NCI-H2029 treated with DMSO at 0.1 percent for 48 hours (cell line): ENCODE measurements at regions not wholly inside any gene's neighbourhood (a gene's known extent, or its start where the extent isn't known, plus 50 kb on each side); places are given as distances from the start of the nearest gene placed in this dataset.

Source experiments
- DNase-seq: peaks from one replicate; lab custom pipeline; 2025; lab: John Stamatoyannopoulos, UW

DNA sequence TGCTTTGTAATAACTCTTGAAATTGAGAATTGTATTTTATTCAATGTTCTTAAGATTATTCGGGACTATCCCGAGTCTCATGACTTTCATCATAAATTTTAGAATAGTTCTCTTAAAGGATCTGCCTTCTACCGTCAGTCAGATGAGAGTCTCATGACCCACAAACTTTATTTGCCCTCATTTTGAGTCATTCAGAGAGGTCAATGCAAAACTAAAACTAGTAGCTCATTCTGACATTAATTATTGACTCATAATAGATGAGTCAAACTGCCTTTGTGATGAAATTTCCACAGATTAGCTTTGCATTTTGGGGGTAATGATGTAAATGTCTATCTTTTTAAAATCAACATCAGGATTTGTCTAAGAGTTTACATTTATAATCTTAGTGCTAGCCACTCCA, 1527.3 kb downstream of the TECRL start:
- DNase-seq, result no peak

DNA sequence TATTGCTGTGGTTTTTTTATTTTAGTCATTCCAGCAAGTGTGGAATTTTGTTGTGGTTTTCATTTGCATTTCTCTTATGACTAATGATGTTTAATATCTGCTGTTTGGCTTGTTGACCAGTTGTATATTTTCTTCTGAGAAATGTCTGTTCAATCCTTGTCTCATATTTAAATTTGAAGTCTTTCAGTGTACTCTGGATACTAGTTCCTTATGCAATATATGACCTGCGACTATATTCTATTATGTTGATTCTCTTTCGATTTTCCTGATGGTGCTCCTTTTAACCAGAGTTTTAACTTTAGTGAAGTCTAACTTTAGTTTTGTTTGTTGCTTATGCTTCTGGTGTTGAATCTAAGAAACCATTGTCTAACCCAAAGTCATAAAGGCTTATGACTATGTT, 1528.0 kb downstream of the TECRL start:
- DNase-seq, result no peak

DNA sequence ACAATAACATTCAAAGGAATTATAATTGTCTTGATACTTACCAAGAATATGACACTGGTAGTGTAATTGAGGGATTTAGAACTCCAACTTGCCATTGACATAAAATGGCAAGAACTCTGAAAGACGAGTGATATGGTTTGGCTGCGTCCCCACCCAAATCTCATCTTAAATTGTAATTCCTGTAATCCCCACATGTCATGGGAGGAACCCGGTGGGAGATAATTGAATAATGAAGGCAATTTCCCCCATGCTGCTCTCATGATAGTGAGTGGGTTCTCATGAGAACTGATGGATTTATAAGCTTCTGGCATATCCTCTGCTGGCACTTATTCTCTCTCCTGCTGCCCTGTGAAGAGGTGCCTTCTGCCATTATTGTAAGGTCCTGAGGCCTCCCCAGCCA, 1536.4 kb downstream of the TECRL start:
- DNase-seq, result no peak

DNA sequence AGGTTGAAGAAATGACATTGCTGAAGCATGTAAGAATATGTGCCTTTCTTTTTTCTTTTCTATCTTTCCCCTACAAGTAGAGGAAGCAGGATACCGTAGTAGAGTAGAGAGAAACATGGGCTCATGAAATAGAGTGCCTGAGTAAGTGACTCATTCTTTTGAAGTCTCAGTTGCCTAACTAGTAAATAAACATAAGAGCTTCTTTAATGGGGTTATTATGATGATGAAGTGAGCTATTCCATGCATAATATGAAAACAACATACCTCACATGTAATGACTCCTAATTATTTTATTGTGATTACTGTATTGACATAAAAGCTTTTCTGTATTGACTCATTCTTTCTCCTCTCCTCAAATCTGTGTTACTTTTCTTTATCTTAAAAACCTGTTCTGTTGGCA, 1538.2 kb downstream of the TECRL start:
- DNase-seq, result no peak

DNA sequence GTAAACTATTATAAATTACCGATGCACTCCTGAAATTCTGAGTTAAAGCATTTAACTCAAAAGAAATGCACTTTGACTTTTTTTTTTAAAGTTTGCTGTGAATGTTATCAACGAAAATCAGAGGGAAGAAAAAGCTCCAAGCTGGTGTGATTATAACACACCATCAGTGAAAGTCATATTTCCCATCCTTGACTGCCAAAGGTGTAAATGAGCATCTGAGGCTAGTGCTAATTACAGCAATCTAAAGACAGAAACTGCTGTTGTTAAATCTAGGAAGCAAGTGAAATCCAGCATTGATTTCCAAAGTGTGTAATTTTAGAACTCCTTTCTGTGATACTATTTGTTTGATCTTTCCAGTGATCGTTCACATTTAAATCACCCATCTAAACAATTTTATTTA, 1538.8 kb downstream of the TECRL start:
- no peak for DNase-seq

DNA sequence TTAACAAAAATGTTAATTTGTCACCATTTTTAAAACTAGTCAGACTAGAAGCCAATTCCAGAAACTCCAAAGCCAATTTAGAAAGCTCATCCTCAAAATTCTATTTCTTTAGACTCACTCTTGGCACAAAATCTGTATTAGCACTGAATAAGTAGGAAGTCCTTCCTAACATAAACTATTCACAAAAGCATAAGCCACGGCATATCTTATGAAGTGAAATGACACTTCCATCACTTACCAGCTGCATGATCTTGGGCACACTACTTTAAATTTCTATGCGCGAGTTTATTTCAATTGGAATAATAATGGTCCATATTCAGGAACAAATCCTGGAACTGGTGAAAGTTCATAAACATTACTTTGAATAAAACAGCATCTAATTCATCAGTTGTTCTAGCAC, 1544.0 kb downstream of the TECRL start:
- DNase-seq, result no peak

DNA sequence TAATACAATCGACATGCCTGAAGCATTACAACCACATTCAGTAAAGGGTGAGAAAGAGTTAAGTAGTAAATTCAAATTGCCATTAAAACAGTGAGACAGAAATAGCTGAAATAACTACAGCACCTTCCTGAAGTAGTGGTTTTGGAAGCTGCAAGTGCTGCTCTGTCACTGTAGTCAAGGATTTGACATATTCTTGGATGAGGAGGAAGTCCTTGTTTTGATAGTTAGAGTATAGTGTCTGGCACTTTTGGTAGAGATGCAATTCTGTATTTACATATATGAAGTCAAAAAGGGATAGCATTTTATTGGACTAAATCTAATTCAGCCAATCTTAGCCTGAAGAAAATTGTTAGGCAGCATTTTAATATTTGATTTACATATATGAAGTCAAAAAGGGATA, 1559.6 kb downstream of the TECRL start:
- no peak for DNase-seq

DNA sequence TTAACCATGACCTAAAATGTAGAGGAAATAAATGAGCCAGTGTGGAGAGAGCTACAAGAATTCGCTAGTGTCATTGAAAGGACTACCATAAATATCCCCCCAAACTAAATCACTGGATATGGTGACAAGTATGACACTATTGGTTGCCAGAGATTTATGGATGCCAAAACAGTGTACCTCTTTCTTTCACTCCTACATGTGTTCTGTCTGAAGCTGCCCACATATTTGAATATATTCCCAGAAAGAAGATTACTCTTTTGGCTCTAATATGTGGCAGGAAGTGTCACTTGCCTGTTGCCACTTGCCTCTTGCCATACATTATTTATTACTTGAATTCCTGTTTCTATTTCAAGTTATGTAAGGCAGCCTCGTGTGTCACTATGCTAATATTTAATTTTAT, 1573.6 kb downstream of the TECRL start:
- no peak for DNase-seq

DNA sequence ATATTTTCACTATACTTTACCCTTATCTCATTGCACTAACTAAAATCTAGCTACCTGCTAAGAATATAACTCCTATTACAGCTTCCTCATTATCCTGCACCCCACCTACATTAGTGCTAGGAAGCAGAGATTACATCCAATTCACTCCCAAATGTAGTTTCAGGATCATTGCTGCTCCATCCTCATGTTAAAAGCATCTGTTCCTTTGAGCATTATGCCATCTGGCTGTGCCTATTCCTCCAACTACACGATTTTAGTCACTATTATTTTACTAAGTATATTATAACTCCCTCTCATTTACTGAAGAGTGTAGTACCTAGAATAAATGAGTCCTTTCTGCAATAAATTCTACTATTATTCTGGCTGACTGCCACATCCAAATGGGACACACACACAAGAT, 1586.9 kb downstream of the TECRL start:
- DNase-seq, result no peak

DNA sequence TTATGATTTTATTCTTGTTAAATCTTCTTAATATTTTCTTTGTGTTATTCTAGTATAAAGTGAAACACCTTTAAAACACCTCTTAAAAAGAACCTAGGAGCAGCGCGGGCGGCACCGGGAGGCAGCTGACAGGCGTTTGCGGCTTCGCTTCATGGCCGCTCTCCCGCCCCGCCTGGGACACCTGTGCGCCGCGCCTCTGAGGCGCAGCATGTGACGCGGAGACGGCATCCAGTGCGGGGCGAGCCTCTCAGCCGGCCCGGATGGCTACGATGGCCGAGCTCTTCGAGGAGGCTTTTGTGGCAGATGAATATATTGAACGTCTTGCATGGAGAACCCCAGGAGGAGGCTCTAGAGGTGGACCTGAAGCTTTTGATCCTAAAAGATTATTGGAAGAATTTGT, 1592.7 kb downstream of the TECRL start:
- no peak for DNase-seq

DNA sequence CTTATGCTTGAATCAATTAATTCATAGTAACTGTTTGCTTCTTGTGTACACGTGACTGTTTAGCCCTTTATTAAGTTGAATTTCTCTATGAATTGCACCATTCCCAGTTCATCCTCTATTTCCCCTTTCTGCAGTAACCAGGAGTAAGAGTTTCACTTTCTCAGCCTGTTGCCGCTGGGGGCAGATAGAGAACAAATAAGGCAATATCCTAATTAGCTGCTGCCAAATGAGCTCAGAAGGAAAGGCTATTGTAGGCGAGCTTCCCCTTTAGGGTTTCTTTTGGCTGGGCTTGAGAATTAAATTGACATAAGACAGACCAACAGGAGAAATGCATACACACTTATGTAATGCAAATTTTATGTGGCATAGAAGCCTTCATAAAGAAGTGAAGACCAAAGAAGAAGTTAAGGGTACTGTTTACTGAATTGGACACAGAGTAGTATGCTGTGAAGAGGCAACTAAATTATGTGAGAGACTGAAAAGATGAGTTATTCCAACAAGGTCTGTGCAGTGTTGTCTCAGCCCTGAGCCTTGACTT, 1594.7 kb downstream of the TECRL start:
- DNase-seq, result no peak

DNA sequence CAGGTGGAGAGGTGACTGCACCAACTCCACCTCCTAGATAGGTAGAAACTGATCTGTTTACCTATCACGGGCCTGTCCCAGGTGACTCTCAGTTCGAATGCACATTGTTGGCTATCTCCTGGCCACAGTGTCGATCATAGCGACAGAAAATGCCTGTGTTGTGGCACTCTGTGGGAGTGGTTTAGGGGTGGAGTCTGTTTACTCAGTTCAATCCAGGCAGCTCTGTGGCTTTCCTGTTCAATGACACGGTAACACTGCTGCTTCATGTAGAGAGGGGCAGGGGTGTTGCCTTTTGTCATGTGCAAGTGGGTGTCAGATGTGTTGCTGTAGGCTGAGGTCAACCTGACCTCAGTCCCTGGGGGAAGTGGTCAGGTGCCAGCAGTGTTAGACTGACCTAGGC, 1602.4 kb downstream of the TECRL start:
- no peak for DNase-seq

DNA sequence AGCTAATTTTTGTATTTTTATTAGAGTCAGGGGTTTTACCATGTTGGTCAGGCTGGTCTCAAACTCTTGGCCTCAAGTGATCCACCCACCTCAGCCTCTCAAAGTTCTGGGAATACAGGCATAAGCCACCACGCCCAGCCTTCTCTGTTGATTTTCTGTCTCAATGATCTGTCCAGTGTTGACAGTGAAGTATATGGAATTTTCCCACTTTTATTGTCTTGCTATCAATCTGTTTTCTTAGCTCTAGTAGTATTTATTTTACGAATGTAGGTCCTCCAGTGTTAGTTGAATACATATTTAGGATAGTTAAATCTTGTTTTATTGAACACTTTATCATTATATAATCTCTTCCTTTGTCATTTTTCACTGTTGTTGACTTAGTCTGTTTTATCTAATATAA, 1603.9 kb downstream of the ADGRL3 start:
- no peak for DNase-seq

DNA sequence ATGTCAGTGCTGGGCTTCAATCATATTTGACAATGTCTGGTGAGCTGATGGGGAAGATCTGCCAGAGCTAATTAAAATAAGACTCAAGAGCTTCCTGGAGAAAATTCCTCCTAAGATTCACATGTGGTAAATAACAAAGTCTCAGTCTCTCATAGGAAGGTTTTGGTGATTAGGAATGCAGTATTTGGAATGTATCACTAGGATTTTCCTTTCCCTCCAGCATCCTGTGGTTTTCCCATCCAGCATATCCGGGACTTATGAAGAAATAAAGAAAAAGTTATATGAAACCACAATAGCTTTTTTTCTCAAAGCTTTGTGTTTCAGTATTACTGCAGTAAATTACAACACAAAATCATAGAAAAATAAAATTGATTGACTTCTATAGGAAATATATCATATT, 1597.1 kb downstream of the ADGRL3 start:
- no peak for DNase-seq

DNA sequence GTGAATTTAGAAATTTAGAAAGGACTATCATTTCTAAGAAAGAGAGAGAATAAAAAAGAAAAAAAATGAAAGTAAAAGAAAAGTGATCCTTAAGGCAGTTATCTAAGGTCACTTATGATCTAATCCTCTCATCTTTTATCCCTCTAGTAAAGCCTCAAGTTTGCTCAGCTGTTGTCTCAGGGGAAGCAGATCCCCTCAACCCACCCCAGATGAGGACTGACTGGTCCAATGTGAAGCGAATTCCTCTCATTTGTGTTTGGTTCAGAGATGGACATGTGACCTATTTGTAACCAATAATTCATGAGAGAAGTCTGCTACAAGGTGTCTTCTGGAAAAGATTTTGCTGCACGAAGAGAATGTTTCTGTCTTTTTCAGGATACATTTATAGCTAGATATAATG, 1591.3 kb downstream of the ADGRL3 start:
- no peak for DNase-seq

DNA sequence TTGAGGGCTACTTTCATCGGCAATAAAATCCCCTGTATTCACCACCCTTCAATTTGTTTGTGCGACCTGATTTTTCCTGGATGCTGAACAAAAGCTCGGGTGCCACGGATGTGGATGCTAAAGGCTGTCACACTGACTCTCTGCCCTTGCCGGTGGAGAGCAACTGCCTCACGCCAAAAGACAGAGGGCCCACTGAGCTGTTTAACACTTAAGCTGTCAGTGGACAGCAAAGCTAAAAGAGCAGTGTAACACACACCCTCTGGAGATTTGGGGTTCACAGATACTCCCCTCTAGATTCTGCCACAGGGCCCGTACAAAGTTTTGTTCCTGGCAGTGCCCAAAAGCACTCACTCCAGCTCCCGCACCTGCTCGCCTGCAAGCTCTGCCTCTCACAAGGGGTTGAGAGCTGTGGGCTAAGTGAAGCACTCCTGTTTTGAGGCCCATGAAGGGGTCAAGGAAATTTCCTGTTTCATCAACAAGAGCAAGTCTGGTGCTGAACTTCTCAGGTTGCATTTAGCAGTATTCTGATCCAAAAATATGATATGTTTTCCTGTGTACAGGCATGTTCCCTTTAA, 1571.9 kb downstream of the ADGRL3 start:
- DNase-seq, result no peak

DNA sequence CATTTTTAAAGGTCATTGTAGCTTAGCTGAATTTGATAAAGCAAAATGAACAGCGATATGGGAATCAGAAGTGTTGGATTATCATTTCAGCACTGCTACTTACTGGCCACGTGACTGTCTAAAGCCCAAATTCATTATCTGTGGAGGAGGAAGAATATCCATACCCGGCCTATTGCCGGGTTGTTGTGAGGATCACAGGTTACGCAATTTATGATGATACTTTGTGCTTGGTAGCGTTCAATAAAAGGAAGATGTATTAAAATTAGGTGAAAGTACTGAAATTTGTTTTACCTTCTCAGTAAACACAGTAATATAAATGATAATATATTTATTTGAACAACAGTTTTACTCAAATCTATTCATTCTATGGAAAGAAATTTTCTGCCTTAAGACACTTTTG, 1540.2 kb downstream of the ADGRL3 start:
- no peak for DNase-seq

DNA sequence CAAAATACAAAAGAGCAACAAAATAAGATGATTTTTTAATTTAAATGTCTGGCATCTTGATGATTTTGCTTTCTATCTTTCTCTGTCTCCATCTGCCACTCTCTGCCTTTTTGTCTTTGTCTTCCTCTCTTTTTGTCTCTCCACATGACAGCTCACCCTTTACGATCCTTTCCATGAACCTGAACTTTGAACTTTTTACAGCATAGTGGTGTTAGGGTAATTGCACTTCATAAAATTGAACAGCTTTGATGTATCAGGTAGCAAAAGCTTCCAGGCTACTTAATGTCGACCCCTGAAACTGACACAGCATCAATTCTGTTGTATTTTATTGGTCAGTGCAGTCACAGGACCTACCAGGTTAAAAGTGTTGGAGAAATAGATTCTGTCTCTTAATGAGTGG, 1517.0 kb downstream of the ADGRL3 start:
- DNase-seq, result no peak

DNA sequence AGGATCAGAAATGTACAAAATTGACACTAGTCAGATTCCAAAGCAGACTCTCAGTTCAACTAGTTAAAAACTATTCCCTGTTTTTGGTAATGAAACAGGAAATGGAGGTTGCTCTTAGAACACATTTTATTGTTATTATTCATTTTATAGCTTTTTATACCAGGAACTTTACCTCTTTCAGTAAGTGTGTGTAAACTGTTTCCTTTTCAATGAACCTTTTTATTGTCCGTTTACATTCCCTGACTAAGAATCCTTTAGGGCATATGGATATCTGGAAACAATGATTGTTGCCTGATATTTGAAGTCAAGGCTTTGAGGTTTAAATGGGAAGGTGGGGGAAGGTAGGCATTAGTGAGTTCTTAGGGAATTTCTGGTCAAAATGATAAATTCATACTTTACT, 1511.4 kb downstream of the ADGRL3 start:
- DNase-seq, result no peak

DNA sequence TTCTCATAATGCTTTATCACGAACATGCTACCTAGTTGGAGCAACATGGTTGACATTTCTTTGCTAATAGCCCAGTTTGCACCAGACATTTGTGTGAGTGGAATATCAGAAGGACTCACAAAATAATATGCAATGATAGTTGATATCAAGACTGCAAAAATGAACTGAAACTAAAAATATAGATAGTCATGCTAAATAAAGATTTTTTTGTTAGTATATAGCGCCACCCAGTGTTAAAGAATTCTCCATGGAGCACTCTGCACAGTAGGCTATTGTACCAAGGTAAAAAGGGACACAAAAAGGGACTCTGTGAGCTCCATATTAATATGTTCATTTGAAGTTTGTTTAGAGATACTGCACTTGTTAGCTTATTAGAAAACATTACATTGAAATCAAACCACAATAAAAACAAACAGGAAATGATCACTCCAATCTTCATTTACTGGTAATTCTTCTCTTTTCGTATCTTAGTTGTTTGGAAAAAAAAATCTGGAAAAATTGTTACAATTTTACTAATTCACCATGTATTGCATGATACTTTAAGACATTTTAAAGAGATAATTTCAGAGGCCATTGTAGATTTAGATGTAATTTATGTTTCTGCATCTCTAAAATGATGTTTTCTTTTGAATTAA, 1509.6 kb downstream of the ADGRL3 start:
- peak; percentile 18 for DNase-seq

DNA sequence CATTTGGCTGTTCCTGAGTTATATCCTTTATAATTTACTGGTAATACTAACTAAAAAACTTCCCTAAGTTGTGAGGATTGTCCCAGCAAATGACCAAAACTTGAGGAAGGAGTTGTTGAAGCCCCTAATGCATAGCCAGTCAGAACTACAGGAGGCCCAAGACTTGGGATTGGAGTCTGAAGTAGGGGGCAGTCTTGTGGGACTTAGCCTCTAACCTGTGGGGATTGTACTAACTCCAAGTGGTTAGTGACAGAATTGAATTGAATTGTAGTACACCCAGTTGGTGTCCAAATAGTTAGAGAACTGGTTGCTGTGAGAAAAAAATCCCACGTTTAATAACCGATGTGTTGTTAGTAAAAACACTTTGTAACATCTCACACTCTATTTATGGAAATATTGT, 1506.3 kb downstream of the ADGRL3 start:
- DNase-seq, result no peak

DNA sequence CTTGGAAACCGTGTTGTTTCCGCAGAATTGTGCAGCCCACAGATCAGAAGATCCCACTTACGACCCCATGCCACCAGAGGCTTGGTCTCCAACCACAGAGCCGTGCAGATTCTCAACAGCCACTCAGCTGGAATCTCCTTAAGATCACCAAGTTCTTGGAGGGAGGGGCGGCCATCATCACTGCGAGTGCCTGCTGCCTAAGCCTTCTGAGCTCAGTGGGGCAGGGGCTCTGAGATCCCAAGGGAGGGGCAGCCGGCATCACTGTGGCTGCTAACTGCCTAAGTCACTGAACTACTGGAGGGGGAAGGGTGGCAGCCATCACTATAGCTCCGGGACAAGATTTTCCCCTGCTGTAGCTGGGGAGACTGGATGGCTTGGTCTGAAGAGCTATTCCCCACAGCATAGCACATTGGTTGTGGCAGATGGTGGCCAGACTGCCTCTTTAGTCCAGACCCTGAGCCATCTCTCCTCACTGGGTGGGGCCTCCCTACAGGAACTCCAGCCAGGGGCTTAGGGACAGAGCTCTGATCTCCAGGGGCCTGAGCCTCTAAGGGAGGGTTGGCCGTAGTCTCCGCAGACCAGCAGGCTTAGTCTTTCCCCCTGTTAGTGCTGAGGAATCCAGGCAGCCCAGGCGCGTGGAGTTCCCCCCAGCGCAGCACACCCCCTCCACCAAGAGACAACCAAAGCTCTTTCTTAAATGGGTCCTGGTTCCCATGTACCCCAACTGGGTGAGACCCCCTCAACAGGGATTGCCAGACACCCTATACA, 1483.9 kb downstream of the ADGRL3 start:
- no peak for DNase-seq

DNA sequence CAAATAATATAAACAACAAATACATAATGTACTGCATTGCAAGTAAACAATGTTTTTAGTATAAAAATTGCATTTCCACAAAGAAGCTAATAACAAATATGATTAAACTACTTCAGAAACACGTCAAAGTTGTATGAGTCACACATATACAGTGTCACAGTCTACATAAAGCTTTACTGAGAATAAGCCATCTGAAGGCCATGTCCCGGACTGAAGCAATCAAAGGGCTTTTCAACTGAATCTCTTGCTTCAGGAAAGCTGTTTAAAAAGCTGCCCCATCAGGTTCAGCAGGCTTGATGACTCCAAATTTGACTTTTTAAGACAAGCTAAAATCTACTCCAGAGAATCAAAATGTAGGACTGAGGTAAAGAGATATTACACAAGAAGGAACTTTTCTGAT, 1476.8 kb downstream of the ADGRL3 start:
- DNase-seq, result no peak
